H9 (cell line): ENCODE measurements at regions not wholly inside any gene's neighbourhood (a gene's known extent, or its start where the extent isn't known, plus 50 kb on each side); places are given as distances from the start of the nearest gene placed in this dataset.

Experiments
- DNase-seq: peaks from one replicate; pipeline ENCODE4 v3.0.0-alpha.2; 2017
- H2AFZ ChIP-seq: one replicate; pipeline ENCODE4 v1.6.1; 2013; ENCODE audit warnings: mild to moderate bottlenecking, low read length, control low read depth, moderate library complexity
- H2AK5ac ChIP-seq: 2 replicates; pipeline ENCODE4 v1.6.1; 2013; ENCODE audit warnings: low read length, control low read depth, mixed read lengths; ENCODE audit not compliant: insufficient read length
- H2BK120ac ChIP-seq: one replicate; pipeline ENCODE4 v1.6.1; 2013; ENCODE audit warnings: low read depth, mild to moderate bottlenecking, low read length, control low read depth, inconsistent platforms; ENCODE audit not compliant: poor library complexity, severe bottlenecking
- H2BK12ac ChIP-seq: 2 replicates; pipeline ENCODE4 v1.6.1; 2013; ENCODE audit warnings: low read length, control low read depth, mixed read lengths, low read depth; ENCODE audit not compliant: insufficient read length
- H2BK15ac ChIP-seq: 2 replicates; pipeline ENCODE4 v1.6.1; 2013; ENCODE audit warnings: low read depth, low read length, control low read depth
- H2BK20ac ChIP-seq: one replicate; pipeline ENCODE4 v1.6.1; 2013; ENCODE audit warnings: low read depth, mild to moderate bottlenecking, low read length, control low read depth, inconsistent platforms; ENCODE audit not compliant: poor library complexity, severe bottlenecking
- H2BK5ac ChIP-seq: 2 replicates; pipeline ENCODE4 v1.6.1; 2013; ENCODE audit warnings: low read length, control low read depth, mixed read lengths; ENCODE audit not compliant: insufficient read length
- H3K14ac ChIP-seq: 2 replicates; pipeline ENCODE4 v1.6.1; 2013; ENCODE audit warnings: low read length, control low read depth; ENCODE audit not compliant: insufficient read depth
- H3K18ac ChIP-seq: 2 replicates; pipeline ENCODE4 v1.6.1; 2013; ENCODE audit warnings: low read depth, mild to moderate bottlenecking, mixed read lengths, low read length, control low read depth; ENCODE audit not compliant: insufficient read length
- H3K23ac ChIP-seq: 2 replicates; pipeline ENCODE4 v1.6.1; 2013; ENCODE audit warnings: low read length, control low read depth, mixed read lengths, low read depth; ENCODE audit not compliant: insufficient read length
- H3K23me2 ChIP-seq: 2 replicates; pipeline ENCODE4 v1.6.1; 2013; ENCODE audit warnings: low read depth, mild to moderate bottlenecking, mixed read lengths, low read length, control low read depth; ENCODE audit not compliant: insufficient read length, poor library complexity, severe bottlenecking
- H3K27ac ChIP-seq: 2 replicates; pipeline ENCODE4 v1.5.1; 2013; ENCODE audit warnings: low read length, control low read depth, mixed read lengths, low read depth; ENCODE audit not compliant: insufficient read length
- H3K27me3 ChIP-seq: 2 replicates; pipeline ENCODE4 v1.6.1; 2013; ENCODE audit warnings: low read length, control low read depth, inconsistent platforms; ENCODE audit not compliant: insufficient read depth
- H3K4ac ChIP-seq: 2 replicates; pipeline ENCODE4 v1.6.1; 2013; ENCODE audit warnings: low read depth, mild to moderate bottlenecking, control low read depth, inconsistent platforms, low read length, moderate library complexity
- H3K4me1 ChIP-seq: 2 replicates; pipeline ENCODE4 v1.6.1; 2013; ENCODE audit warnings: low read length, control low read depth, inconsistent platforms; ENCODE audit not compliant: insufficient read depth
- H3K4me2 ChIP-seq: 2 replicates; pipeline ENCODE4 v1.6.1; 2013; ENCODE audit warnings: low read length, control low read depth, mixed read lengths; ENCODE audit not compliant: insufficient read length, insufficient read depth
- H3K56ac ChIP-seq: 2 replicates; pipeline ENCODE4 v1.6.1; 2013; ENCODE audit warnings: low read depth, mild to moderate bottlenecking, mixed read lengths, low read length, control low read depth; ENCODE audit not compliant: insufficient read length
- H3K79me1 ChIP-seq: 2 replicates; pipeline ENCODE4 v1.6.1; 2013; ENCODE audit warnings: low read depth, mild to moderate bottlenecking, moderate library complexity, low read length, control low read depth, inconsistent platforms; ENCODE audit not compliant: insufficient read depth, poor library complexity, severe bottlenecking
- H3K79me2 ChIP-seq: 2 replicates; pipeline ENCODE4 v1.6.1; 2013; ENCODE audit warnings: low read length, control low read depth, inconsistent platforms; ENCODE audit not compliant: insufficient read depth
- H3K9ac ChIP-seq: 2 replicates; pipeline ENCODE4 v1.6.1; 2013; ENCODE audit warnings: low read length, control low read depth, mixed read lengths; ENCODE audit not compliant: insufficient read length; ENCODE audit errors: extremely low read depth
- H3K9me3 ChIP-seq: one replicate; pipeline ENCODE4 v1.6.1; 2013; ENCODE audit warnings: low read depth, low read length, inconsistent platforms; ENCODE audit not compliant: control insufficient read depth
- H3T11ph ChIP-seq: one replicate; pipeline ENCODE4 v1.6.1; 2013; ENCODE audit warnings: mild to moderate bottlenecking, low read length, control low read depth, inconsistent platforms
- H4K20me1 ChIP-seq: one replicate; pipeline ENCODE4 v1.6.1; 2013; ENCODE audit not compliant: control insufficient read depth, insufficient read length, insufficient read depth
- H4K5ac ChIP-seq: 2 replicates; pipeline ENCODE4 v1.6.1; 2013; ENCODE audit warnings: low read depth, mild to moderate bottlenecking, mixed read lengths, low read length, control low read depth; ENCODE audit not compliant: insufficient read length
- H4K8ac ChIP-seq: replicated peaks from 2 replicates; pipeline ENCODE4 v1.6.1; 2013; ENCODE audit warnings: low read length, control low read depth, mixed read lengths, low read depth; ENCODE audit not compliant: insufficient read length
- H4K91ac ChIP-seq: 2 replicates; pipeline ENCODE4 v1.6.1; 2013; ENCODE audit warnings: low read depth, mild to moderate bottlenecking, moderate library complexity, mixed read lengths, low read length, control low read depth; ENCODE audit not compliant: insufficient read length
- H3K27ac Mint-ChIP-seq, 3 experiments: 2 replicates in 2 of 3; 3 replicates in 1 of 3; pipeline ENCODE4 v1.8.0; 2020 to 2021; ENCODE audit warnings: mixed read lengths in 3 of 3, mild to moderate bottlenecking in 1 of 3, moderate library complexity in 1 of 3
- H3K27me3 Mint-ChIP-seq: 2 replicates; pipeline ENCODE4 v1.8.0; 2021; ENCODE audit warnings: low read depth, mild to moderate bottlenecking, moderate library complexity, mixed read lengths
- H3K36me3 Mint-ChIP-seq, 3 experiments: 2 replicates in 2 of 3; 3 replicates in 1 of 3; pipeline ENCODE4 v1.8.0; 2020 to 2021; ENCODE audit warnings: low read depth in 3 of 3, mixed read lengths in 3 of 3; ENCODE audit not compliant: insufficient read depth in 1 of 3
- H3K4me1 Mint-ChIP-seq, 2 experiments: 2 replicates each; pipeline ENCODE4 v1.8.0; 2020; ENCODE audit warnings: mixed read lengths in 2 of 2
- H3K4me3 Mint-ChIP-seq, 2 experiments: 2 replicates in 1 of 2; 3 replicates in 1 of 2; pipeline ENCODE4 v1.8.0; 2020 to 2021; ENCODE audit warnings: mild to moderate bottlenecking in 2 of 2, mixed read lengths in 2 of 2, moderate library complexity in 1 of 2
- H3K9me3 Mint-ChIP-seq, 2 experiments: 2 replicates in 1 of 2; 3 replicates in 1 of 2; pipeline ENCODE4 v1.8.0; 2020; ENCODE audit warnings: mild to moderate bottlenecking in 2 of 2, mixed read lengths in 2 of 2, moderate library complexity in 1 of 2
- WGBS: extraction: QIAGEN DNeasy Blood & Tissue Kit; methylation state at CpG from one replicate; pipeline ENCODE4 v1.1.7; 2013; ENCODE audit warnings: missing lambda C conversion rate, low lambda C conversion rate, mixed read lengths; ENCODE audit not compliant: insufficient read length; ENCODE audit errors: extremely low coverage; 5-methylcytosine and 5-hydroxymethylcytosine counted together
- TF ChIP-seq, protein P1 (sequence below): fragments of 200-600 bp; sonication (generic); conservative IDR thresholded peaks from 3 replicates; pipeline ENCODE4 v1.8.0; 2021; ENCODE audit warnings: antibody characterized with exemption, mild to moderate bottlenecking

DNA sequence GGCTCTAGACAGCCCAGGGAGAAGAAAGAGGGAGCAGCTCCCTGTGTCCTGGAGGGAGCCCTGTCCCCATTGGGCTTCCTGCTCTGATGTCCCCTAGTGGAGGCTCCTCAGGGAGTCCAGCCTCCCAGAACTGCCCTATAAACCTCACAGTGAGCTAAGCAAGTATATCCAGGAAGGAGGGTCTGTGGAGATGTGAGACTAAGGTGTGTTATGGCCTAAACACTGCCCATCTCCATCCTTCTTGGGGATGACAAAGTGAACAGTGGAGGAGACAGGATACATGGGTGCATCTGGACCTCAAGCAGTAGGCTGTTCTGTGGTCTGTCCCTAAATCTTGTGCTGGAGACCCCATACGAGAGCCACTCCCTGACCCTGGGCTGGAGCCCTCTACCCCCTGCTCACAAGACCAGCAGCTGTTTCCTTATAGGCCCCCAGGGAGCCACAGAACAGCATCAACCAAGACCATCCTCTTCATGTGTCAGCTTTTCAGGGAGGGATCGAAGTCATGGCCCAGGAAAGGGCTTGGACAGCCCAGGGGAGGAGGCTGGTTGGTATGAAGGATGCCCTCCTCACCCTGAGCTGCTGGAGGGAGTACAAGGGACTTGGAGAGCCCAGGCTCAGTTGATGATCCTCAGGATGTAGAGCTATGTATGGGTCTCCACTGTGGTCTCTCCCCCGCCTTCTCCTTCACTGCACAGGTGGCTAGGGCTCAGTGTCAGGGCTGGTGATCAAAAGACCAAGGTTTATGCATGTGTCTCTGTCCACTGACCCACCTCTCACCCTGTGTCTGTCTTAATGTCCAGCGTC is 49.7 kb upstream of the TOP3B start:
- Histone ChIP-seq H3K23ac (no peak overlapping the region), H2AFZ (no peak overlapping the region), H3K14ac (no peak overlapping the region), H3K4ac (no peak overlapping the region), H2BK5ac (no peak overlapping the region), H4K8ac (no peak overlapping the region), H3K4me2 (no peak overlapping the region), H3K9me3 (no peaks in the 10 kb centered on the region), H3K79me2 (no peaks in the 10 kb centered on the region), H2AK5ac (no peak overlapping the region), H3K4me1 (no peaks in the 10 kb centered on the region; the same call in 1 of the 2 replicates), H3K23me2 (no peaks in the 10 kb centered on the region), H4K5ac (no peak overlapping the region), H3K18ac (no peak overlapping the region), H2BK120ac (no peak overlapping the region), H4K91ac (no peak overlapping the region), H2BK12ac (no peak overlapping the region), H3K9ac (no peak overlapping the region), H2BK15ac (no peak overlapping the region), H4K20me1 (no peaks in the 10 kb centered on the region), H3K27ac (no peak overlapping the region), H3T11ph (no peak overlapping the region), H3K27me3 (peaks cover 50% of the 10 kb centered on the region), H3K79me1 (no peaks in the 10 kb centered on the region), H2BK20ac (no peak overlapping the region), H3K56ac (no peak overlapping the region)
- Mint-ChIP-seq H3K27ac (no peak overlapping the region), H3K9me3 (no peaks in the 10 kb centered on the region; a peak in 1 of 5 replicates), H3K36me3 (no peaks in the 10 kb centered on the region; a peak in 1 of 7 replicates), H3K4me3 (no peak overlapping the region), H3K27me3 (peaks cover 96% of the 10 kb centered on the region), H3K4me1 (peaks cover 4 to 9% of the 10 kb centered on the region in 2 experiments)
- no peak for DNase-seq
- WGBS = no CpG with 5 or more reads among the region's 4 CpGs
- TF ChIP-seq, protein P1, sequence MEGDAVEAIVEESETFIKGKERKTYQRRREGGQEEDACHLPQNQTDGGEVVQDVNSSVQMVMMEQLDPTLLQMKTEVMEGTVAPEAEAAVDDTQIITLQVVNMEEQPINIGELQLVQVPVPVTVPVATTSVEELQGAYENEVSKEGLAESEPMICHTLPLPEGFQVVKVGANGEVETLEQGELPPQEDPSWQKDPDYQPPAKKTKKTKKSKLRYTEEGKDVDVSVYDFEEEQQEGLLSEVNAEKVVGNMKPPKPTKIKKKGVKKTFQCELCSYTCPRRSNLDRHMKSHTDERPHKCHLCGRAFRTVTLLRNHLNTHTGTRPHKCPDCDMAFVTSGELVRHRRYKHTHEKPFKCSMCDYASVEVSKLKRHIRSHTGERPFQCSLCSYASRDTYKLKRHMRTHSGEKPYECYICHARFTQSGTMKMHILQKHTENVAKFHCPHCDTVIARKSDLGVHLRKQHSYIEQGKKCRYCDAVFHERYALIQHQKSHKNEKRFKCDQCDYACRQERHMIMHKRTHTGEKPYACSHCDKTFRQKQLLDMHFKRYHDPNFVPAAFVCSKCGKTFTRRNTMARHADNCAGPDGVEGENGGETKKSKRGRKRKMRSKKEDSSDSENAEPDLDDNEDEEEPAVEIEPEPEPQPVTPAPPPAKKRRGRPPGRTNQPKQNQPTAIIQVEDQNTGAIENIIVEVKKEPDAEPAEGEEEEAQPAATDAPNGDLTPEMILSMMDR = no peak
